ENCODE measurements at regions not wholly inside any gene's neighbourhood (a gene's known extent, or its start where the extent isn't known, plus 50 kb on each side); places are given as distances from the start of the nearest gene placed in this dataset.

DNA sequence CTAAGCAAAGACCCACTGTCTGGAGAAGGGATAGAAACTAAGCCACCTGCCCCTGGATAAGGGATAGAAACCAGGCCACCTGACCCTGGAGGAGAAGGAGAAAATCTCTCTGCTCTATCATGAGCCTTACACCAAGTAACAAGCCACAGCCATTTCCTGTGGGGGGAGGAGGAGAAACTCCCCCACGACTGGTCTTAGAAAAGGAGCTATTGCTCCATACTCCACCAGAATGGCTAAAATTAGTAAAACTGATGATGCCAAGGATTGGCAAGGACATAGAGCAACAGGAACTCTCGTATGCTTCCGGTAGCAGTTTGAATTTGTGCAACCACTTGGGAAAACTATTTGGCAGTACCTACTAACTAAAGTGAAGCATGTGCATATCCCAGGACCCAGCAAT, 70.8 kb downstream of the ACTL7B start:
- TF ChIP-seq, protein P1, sequence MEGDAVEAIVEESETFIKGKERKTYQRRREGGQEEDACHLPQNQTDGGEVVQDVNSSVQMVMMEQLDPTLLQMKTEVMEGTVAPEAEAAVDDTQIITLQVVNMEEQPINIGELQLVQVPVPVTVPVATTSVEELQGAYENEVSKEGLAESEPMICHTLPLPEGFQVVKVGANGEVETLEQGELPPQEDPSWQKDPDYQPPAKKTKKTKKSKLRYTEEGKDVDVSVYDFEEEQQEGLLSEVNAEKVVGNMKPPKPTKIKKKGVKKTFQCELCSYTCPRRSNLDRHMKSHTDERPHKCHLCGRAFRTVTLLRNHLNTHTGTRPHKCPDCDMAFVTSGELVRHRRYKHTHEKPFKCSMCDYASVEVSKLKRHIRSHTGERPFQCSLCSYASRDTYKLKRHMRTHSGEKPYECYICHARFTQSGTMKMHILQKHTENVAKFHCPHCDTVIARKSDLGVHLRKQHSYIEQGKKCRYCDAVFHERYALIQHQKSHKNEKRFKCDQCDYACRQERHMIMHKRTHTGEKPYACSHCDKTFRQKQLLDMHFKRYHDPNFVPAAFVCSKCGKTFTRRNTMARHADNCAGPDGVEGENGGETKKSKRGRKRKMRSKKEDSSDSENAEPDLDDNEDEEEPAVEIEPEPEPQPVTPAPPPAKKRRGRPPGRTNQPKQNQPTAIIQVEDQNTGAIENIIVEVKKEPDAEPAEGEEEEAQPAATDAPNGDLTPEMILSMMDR (IDR thresholded peaks at IDR 0.05): no peak
- TF ChIP-seq POLR2A (IDR thresholded peaks at IDR 0.05) (no peak), EP300 (IDR thresholded peaks at IDR 0.05) (no peak)
